Gastroesophageal sphincter (tissue), 3 donors: ENCODE measurements at regions not wholly inside any gene's neighbourhood (a gene's known extent, or its start where the extent isn't known, plus 50 kb on each side); places are given as distances from the start of the nearest gene placed in this dataset.

Experiments used
- EP300 ChIP-seq: sonication (generic); formaldehyde crosslinking; IDR thresholded peaks from one replicate; pipeline ENCODE4 v1.6.1; 2017; ENCODE audit warnings: antibody characterized with exemption, mild to moderate bottlenecking
- POLR2A ChIP-seq, 2 donors: fragments of 450-650 bp; IDR thresholded peaks; one replicate each; pipeline ENCODE4 v1.6.1; 2017; ENCODE audit warnings: antibody characterized with exemption in 2 of 2, mild to moderate bottlenecking in 2 of 2, moderate library complexity in 1 of 2
- TF ChIP-seq, protein P1 (sequence below), 4 experiments: fragments of 200-600 bp in 2 of 4; fragments of 450-650 bp in 2 of 4; sonication (generic) in 1 of 4; IDR thresholded peaks; one replicate each; pipeline ENCODE4 v1.5.1; 2017 to 2019; ENCODE audit warnings: antibody characterized with exemption in 4 of 4, mild to moderate bottlenecking in 2 of 4, moderate library complexity in 2 of 4

DNA sequence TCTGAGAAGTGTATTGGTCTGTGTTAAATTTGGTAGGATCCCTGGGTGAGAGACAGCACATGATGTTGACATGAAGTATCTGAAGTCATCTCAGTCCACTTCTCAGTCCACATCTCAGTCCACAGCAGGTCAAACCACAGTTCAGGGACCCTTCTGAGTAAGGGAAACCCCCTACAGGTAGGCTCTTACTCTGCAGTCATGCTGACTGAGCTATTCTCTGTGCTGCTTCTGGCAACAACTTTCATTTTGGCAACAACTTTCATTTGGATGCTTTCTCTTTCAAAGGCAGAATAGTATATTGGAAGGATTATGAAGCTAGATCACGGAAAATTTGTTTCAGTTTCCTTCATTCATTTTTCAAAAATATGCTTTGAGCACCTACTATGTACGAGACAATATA, 178.2 kb upstream of the GOLIM4 start:
- TF ChIP-seq EP300 (no peak), POLR2A (IDR thresholded peaks at IDR 0.05) (no peak)
- TF ChIP-seq, protein P1, sequence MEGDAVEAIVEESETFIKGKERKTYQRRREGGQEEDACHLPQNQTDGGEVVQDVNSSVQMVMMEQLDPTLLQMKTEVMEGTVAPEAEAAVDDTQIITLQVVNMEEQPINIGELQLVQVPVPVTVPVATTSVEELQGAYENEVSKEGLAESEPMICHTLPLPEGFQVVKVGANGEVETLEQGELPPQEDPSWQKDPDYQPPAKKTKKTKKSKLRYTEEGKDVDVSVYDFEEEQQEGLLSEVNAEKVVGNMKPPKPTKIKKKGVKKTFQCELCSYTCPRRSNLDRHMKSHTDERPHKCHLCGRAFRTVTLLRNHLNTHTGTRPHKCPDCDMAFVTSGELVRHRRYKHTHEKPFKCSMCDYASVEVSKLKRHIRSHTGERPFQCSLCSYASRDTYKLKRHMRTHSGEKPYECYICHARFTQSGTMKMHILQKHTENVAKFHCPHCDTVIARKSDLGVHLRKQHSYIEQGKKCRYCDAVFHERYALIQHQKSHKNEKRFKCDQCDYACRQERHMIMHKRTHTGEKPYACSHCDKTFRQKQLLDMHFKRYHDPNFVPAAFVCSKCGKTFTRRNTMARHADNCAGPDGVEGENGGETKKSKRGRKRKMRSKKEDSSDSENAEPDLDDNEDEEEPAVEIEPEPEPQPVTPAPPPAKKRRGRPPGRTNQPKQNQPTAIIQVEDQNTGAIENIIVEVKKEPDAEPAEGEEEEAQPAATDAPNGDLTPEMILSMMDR (IDR thresholded peaks at IDR 0.05), result no peak
